Astrocyte of the cerebellum (primary cell): ENCODE measurements at regions not wholly inside any gene's neighbourhood (a gene's known extent, or its start where the extent isn't known, plus 50 kb on each side); places are given as distances from the start of the nearest gene placed in this dataset.
A peak's percentile ranks its signal among the peaks of the same experiment; 100 is the strongest.

ENCODE experiments used
- DNase-seq: peaks from one replicate; pipeline ENCODE4 v3.0.0-alpha.2; 2011; ENCODE audit warnings: low read depth
- H3K4me3 ChIP-seq: 2 replicates; pipeline ENCODE4 v1.5.1; 2011; ENCODE audit warnings: mild to moderate bottlenecking, low read depth, low read length, moderate library complexity
- CTCF ChIP-seq: IDR thresholded peaks from 2 replicates; pipeline ENCODE4 v1.5.1; 2012; ENCODE audit warnings: low read length, low read depth, moderate library complexity, mild to moderate bottlenecking; ENCODE audit errors: missing control alignments
- in situ Hi-C: cut with HindIII; loops from 2 replicates; pipeline ENCODE4 v1.10.0; 2017; ENCODE audit warnings: low sequenced_read_pairs

GRCh38 chr7:25069900-25070443 lies 55.1 kb downstream of the CYCS start:
- peak; percentile 77 for TF ChIP-seq CTCF
- in situ Hi-C loops: loop anchor here (25.0 kb wide), 1 partner anchor 258 kb away; no protein-coding TSS in a partner anchor
- DNase-seq: peak; percentile 76
- no peak overlapping the region for H3K4me3 ChIP-seq

GRCh38 chr7:25068502-25069213 lies 56.4 kb downstream of the CYCS start:
- no peak overlapping the region for H3K4me3 ChIP-seq
- TF ChIP-seq CTCF: no peak
- DNase-seq: no peak
- in situ Hi-C loops: loop anchor here (25.0 kb wide), 1 partner anchor 256 kb away; no protein-coding TSS in a partner anchor

GRCh38 chr7:25067726-25068501 lies 57.1 kb downstream of the CYCS start:
- in situ Hi-C loops: loop anchor here (25.0 kb wide), 1 partner anchor 256 kb away; no protein-coding TSS in a partner anchor
- no peak for DNase-seq
- TF ChIP-seq CTCF: no peak
- no peak overlapping the region for H3K4me3 ChIP-seq

- H3K4me3 ChIP-seq: no peak overlapping the region
- no peak for TF ChIP-seq CTCF
- no peak for DNase-seq
- in situ Hi-C loops: loop anchor here (25.0 kb wide), 1 partner anchor 254 kb away; no protein-coding TSS in a partner anchor
Observed at GRCh38 chr7:25066253-25066652, 58.8 kb downstream of the CYCS start.

- H3K4me3 ChIP-seq: no peak overlapping the region
- in situ Hi-C loops: loop anchor here (25.0 kb wide), 1 partner anchor 250 kb away; no protein-coding TSS in a partner anchor
- no peak for DNase-seq
- no peak for TF ChIP-seq CTCF
Observed at GRCh38 chr7:25062380-25062779, 62.7 kb downstream of the CYCS start.

- no peak overlapping the region for H3K4me3 ChIP-seq
- in situ Hi-C loops: loop anchor here (25.0 kb wide), 1 partner anchor 248 kb away; no protein-coding TSS in a partner anchor
- DNase-seq: no peak
- no peak for TF ChIP-seq CTCF
Observed at GRCh38 chr7:25060487-25061055, 64.5 kb downstream of the CYCS start.
